SH-SY5Y (cell line): ENCODE measurements at regions not wholly inside any gene's neighbourhood (a gene's known extent, or its start where the extent isn't known, plus 50 kb on each side); places are given as distances from the start of the nearest gene placed in this dataset.

Experiments used
- GATA2 ChIP-seq: IDR thresholded peaks from 2 replicates; pipeline ENCODE4 v1.6.1; 2011; ENCODE audit warnings: mild to moderate bottlenecking, low read depth, low read length
- GATA3 ChIP-seq: IDR thresholded peaks from 2 replicates; pipeline ENCODE4 v1.6.1; 2011; ENCODE audit warnings: low read depth, mild to moderate bottlenecking, low read length, moderate library complexity

- TF ChIP-seq GATA2 (no peak), GATA3 (no peak)
Measured at GRCh38 chr3:168968609-168969008, 694.9 kb downstream of the MECOM start.
